ENCODE measurements at regions not wholly inside any gene's neighbourhood (a gene's known extent, or its start where the extent isn't known, plus 50 kb on each side); places are given as distances from the start of the nearest gene placed in this dataset.

GRCh38 chr15:69979783-69980182 lies 117.9 kb downstream of the TLE3 start:
- ATAC-seq (ENCODE audit: insufficient number of reproducible peaks, low FRiP score, low read depth) (no peak), DNase-seq (ENCODE audit: low spot score) (no peak)
- no peak overlapping the region for H3K27ac ChIP-seq
- H3K9me3 ChIP-seq = peaks cover 4% of the 10 kb centered on the region
- no peak for TF ChIP-seq CTCF (IDR thresholded peaks at IDR 0.05)
- no peaks in the 10 kb centered on the region for H3K27me3 ChIP-seq (replicated peaks; ENCODE audit: insufficient read depth)
- H3K36me3 ChIP-seq = no peaks in the 10 kb centered on the region
- H3K4me3 ChIP-seq = no peak overlapping the region
- H3K4me1 ChIP-seq (ENCODE audit: control insufficient read depth in 1 of 2, low read depth in 2 of 2) = no peaks in the 10 kb centered on the region

GRCh38 chr15:69980341-69981059 lies 117.2 kb downstream of the TLE3 start:
- ATAC-seq (ENCODE audit: insufficient number of reproducible peaks, low FRiP score, low read depth) (no peak), DNase-seq (ENCODE audit: low spot score) (no peak)
- Histone ChIP-seq H3K4me1 (ENCODE audit: control insufficient read depth in 1 of 2, low read depth in 2 of 2) (no peaks in the 10 kb centered on the region), H3K36me3 (no peaks in the 10 kb centered on the region), H3K9me3 (peaks cover 4% of the 10 kb centered on the region), H3K27me3 (replicated peaks; ENCODE audit: insufficient read depth) (no peaks in the 10 kb centered on the region), H3K27ac (no peak overlapping the region), H3K4me3 (no peak overlapping the region)
- no peak for TF ChIP-seq CTCF (IDR thresholded peaks at IDR 0.05)

GRCh38 chr15:69982037-69982436 lies 115.7 kb downstream of the TLE3 start:
- Histone ChIP-seq H3K9me3 (peaks cover under 1% of the 10 kb centered on the region), H3K4me3 (no peak overlapping the region), H3K4me1 (ENCODE audit: control insufficient read depth in 1 of 2, low read depth in 2 of 2) (no peaks in the 10 kb centered on the region), H3K27ac (no peak overlapping the region), H3K36me3 (no peaks in the 10 kb centered on the region), H3K27me3 (replicated peaks; ENCODE audit: insufficient read depth) (no peaks in the 10 kb centered on the region)
- TF ChIP-seq CTCF (IDR thresholded peaks at IDR 0.05) = no peak
- DNase-seq (ENCODE audit: low spot score) (no peak), ATAC-seq (ENCODE audit: insufficient number of reproducible peaks, low FRiP score, low read depth) (no peak)

- DNase-seq (ENCODE audit: low spot score) (no peak), ATAC-seq (ENCODE audit: insufficient number of reproducible peaks, low FRiP score, low read depth) (no peak)
- Histone ChIP-seq H3K27ac (no peak overlapping the region), H3K9me3 (no peaks in the 10 kb centered on the region), H3K4me3 (no peak overlapping the region), H3K4me1 (ENCODE audit: control insufficient read depth in 1 of 2, low read depth in 2 of 2) (no peaks in the 10 kb centered on the region), H3K27me3 (replicated peaks; ENCODE audit: insufficient read depth) (no peaks in the 10 kb centered on the region), H3K36me3 (no peaks in the 10 kb centered on the region)
- no peak for TF ChIP-seq CTCF (IDR thresholded peaks at IDR 0.05)
Observed at GRCh38 chr15:69983696-69984265, 113.9 kb downstream of the TLE3 start.

- H3K4me3 ChIP-seq = no peak overlapping the region
- H3K36me3 ChIP-seq = no peaks in the 10 kb centered on the region
- H3K9me3 ChIP-seq = no peaks in the 10 kb centered on the region
- H3K4me1 ChIP-seq (ENCODE audit: control insufficient read depth in 1 of 2, low read depth in 2 of 2) = no peaks in the 10 kb centered on the region
- DNase-seq (ENCODE audit: low spot score) (no peak), ATAC-seq (ENCODE audit: insufficient number of reproducible peaks, low FRiP score, low read depth) (no peak)
- TF ChIP-seq CTCF (IDR thresholded peaks at IDR 0.05) = no peak
- H3K27me3 ChIP-seq (replicated peaks; ENCODE audit: insufficient read depth) = no peaks in the 10 kb centered on the region
- no peak overlapping the region for H3K27ac ChIP-seq
Observed at GRCh38 chr15:69987492-69988489, 109.9 kb downstream of the TLE3 start.
